Neural cell (in vitro differentiated cells): ENCODE measurements at regions not wholly inside any gene's neighbourhood (a gene's known extent, or its start where the extent isn't known, plus 50 kb on each side); places are given as distances from the start of the nearest gene placed in this dataset.

Experiments used
- H2AFZ ChIP-seq: fragments of 200-600, 300-800 bp; sonication (generic), shearing (Covaris generic); 2 replicates; pipeline ENCODE4 v1.6.0; 2014; ENCODE audit warnings: low read depth, mild to moderate bottlenecking, antibody characterized with exemption, low read length, moderate library complexity
- H3F3A ChIP-seq: fragments of 200-600 bp; shearing (Covaris generic); 2 replicates; pipeline ENCODE4 v1.6.1; 2016; ENCODE audit warnings: mild to moderate bottlenecking, moderate library complexity, mixed read lengths, antibody characterized with exemption, low read length; ENCODE audit not compliant: insufficient read depth, poor library complexity, severe bottlenecking
- H3K27ac ChIP-seq: fragments of 200-600, 300-800 bp; sonication (generic), shearing (Covaris generic); 2 replicates; pipeline ENCODE4 v1.5.1; 2014; ENCODE audit warnings: mild to moderate bottlenecking, low read length, moderate library complexity
- H3K27me3 ChIP-seq: fragments of 300-800, 200-600 bp; sonication (generic), shearing (Covaris generic); 2 replicates; pipeline ENCODE4 v1.6.0; 2014; ENCODE audit warnings: mild to moderate bottlenecking, low read depth, low read length, moderate library complexity; ENCODE audit not compliant: insufficient read depth
- H3K36me3 ChIP-seq: fragments of 300-800, 200-600 bp; sonication (generic), shearing (Covaris generic); 2 replicates; pipeline ENCODE4 v1.5.1; 2014; ENCODE audit warnings: mild to moderate bottlenecking, antibody characterized with exemption, low read length, moderate library complexity; ENCODE audit not compliant: insufficient read depth
- H3K4me2 ChIP-seq: fragments of 300-800, 200-600 bp; sonication (generic), shearing (Covaris generic); 2 replicates; pipeline ENCODE4 v1.6.0; 2014; ENCODE audit warnings: mild to moderate bottlenecking, low read length
- H3K4me3 ChIP-seq: fragments of 300-800, 200-600 bp; sonication (generic), shearing (Covaris generic); 2 replicates; pipeline ENCODE4 v1.5.1; 2014; ENCODE audit warnings: mild to moderate bottlenecking, low read length, moderate library complexity
- H3K79me2 ChIP-seq: fragments of 200-600 bp; shearing (Covaris generic); replicated peaks from 2 replicates; pipeline ENCODE4 v1.6.0; 2014; ENCODE audit warnings: mild to moderate bottlenecking, low read length, moderate library complexity; ENCODE audit not compliant: insufficient read depth
- H3K9ac ChIP-seq: fragments of 300-800, 200-600 bp; sonication (generic), shearing (Covaris generic); 2 replicates; pipeline ENCODE4 v1.6.1; 2016; ENCODE audit warnings: mild to moderate bottlenecking, low read length, mixed read lengths
- H3K9me2 ChIP-seq: fragments of 200-600 bp; shearing (Covaris generic); 2 replicates; pipeline ENCODE4 v1.6.1; 2016; ENCODE audit warnings: mild to moderate bottlenecking, low read length, mixed read lengths; ENCODE audit not compliant: insufficient read depth
- H3K9me3 ChIP-seq: fragments of 200-600, 300-800 bp; sonication (generic), shearing (Covaris generic); 2 replicates; pipeline ENCODE4 v1.6.1; 2016; ENCODE audit warnings: mild to moderate bottlenecking, mixed run types, low read length, moderate library complexity, mixed read lengths
- H4K20me1 ChIP-seq: fragments of 200-600 bp; shearing (Covaris generic); 2 replicates; pipeline ENCODE4 v1.6.1; 2016; ENCODE audit warnings: mild to moderate bottlenecking, mixed run types; ENCODE audit not compliant: insufficient read depth
- EP300 ChIP-seq: fragments of 450-650 bp; conservative IDR thresholded peaks from 2 replicates; pipeline ENCODE4 v1.6.1; 2014; ENCODE audit warnings: antibody characterized with exemption, mild to moderate bottlenecking, moderate library complexity; ENCODE audit not compliant: poor library complexity, severe bottlenecking
- EZH2 ChIP-seq: fragments of 200-600, 300-800 bp; shearing (Covaris generic), sonication (generic); IDR thresholded peaks from 2 replicates; pipeline ENCODE4 v1.6.1; 2014; ENCODE audit warnings: antibody characterized with exemption, low read length, borderline replicate concordance, mild to moderate bottlenecking; ENCODE audit not compliant: insufficient read depth, poor library complexity, severe bottlenecking
- POLR2AphosphoS5 ChIP-seq: IDR thresholded peaks from 2 replicates; pipeline ENCODE4 v1.6.1; 2012
- RAD21 ChIP-seq: fragments of 450-650 bp; conservative IDR thresholded peaks from 2 replicates; pipeline ENCODE4 v1.6.1; 2014; ENCODE audit warnings: antibody characterized with exemption, mild to moderate bottlenecking, moderate library complexity
- REST ChIP-seq: IDR thresholded peaks from 2 replicates; pipeline ENCODE4 v1.6.1; 2012; ENCODE audit warnings: borderline replicate concordance
- SMC3 ChIP-seq: fragments of 450-650 bp; conservative IDR thresholded peaks from 2 replicates; pipeline ENCODE4 v1.6.1; 2014; ENCODE audit warnings: antibody characterized with exemption, mild to moderate bottlenecking, moderate library complexity; ENCODE audit not compliant: poor library complexity
- TAF1 ChIP-seq: IDR thresholded peaks from 2 replicates; pipeline ENCODE4 v1.6.1; 2012; ENCODE audit warnings: low read depth
- TF ChIP-seq, protein P1 (sequence below): fragments of 450-650 bp; IDR thresholded peaks from 2 replicates; pipeline ENCODE4 v1.5.1; 2014; ENCODE audit warnings: antibody characterized with exemption, mild to moderate bottlenecking, moderate library complexity; ENCODE audit not compliant: poor library complexity, severe bottlenecking

GRCh38 chr18:38981389-38981788 is 1415.8 kb upstream of the CELF4 start:
- H3F3A ChIP-seq: no peaks in the 10 kb centered on the region
- H3K9ac ChIP-seq: no peak overlapping the region
- H3K79me2 ChIP-seq: no peaks in the 10 kb centered on the region
- H2AFZ ChIP-seq: no peak overlapping the region
- H3K27ac ChIP-seq: no peak overlapping the region
- no peaks in the 10 kb centered on the region for H4K20me1 ChIP-seq
- H3K4me2 ChIP-seq: no peak overlapping the region
- H3K9me2 ChIP-seq: no peaks in the 10 kb centered on the region
- TF ChIP-seq EZH2: no peak
- no peak for TF ChIP-seq RAD21
- TF ChIP-seq POLR2AphosphoS5: no peak
- TF ChIP-seq TAF1: no peak
- TF ChIP-seq, protein P1, sequence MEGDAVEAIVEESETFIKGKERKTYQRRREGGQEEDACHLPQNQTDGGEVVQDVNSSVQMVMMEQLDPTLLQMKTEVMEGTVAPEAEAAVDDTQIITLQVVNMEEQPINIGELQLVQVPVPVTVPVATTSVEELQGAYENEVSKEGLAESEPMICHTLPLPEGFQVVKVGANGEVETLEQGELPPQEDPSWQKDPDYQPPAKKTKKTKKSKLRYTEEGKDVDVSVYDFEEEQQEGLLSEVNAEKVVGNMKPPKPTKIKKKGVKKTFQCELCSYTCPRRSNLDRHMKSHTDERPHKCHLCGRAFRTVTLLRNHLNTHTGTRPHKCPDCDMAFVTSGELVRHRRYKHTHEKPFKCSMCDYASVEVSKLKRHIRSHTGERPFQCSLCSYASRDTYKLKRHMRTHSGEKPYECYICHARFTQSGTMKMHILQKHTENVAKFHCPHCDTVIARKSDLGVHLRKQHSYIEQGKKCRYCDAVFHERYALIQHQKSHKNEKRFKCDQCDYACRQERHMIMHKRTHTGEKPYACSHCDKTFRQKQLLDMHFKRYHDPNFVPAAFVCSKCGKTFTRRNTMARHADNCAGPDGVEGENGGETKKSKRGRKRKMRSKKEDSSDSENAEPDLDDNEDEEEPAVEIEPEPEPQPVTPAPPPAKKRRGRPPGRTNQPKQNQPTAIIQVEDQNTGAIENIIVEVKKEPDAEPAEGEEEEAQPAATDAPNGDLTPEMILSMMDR: no peak
- H3K4me3 ChIP-seq: no peak overlapping the region
- H3K9me3 ChIP-seq: no peaks in the 10 kb centered on the region
- H3K36me3 ChIP-seq: no peaks in the 10 kb centered on the region
- H3K27me3 ChIP-seq: no peaks in the 10 kb centered on the region

GRCh38 chr18:38980420-38980819 is 1414.8 kb upstream of the CELF4 start:
- no peak for TF ChIP-seq EZH2
- no peak for TF ChIP-seq TAF1
- TF ChIP-seq EP300: no peak
- TF ChIP-seq SMC3: no peak
- no peak for TF ChIP-seq RAD21
- TF ChIP-seq, protein P1: no peak
- TF ChIP-seq REST: no peak
- no peaks in the 10 kb centered on the region for H3F3A ChIP-seq

More at GRCh38 chr18:38980420-38980819, 1414.8 kb upstream of the CELF4 start:
- Histone ChIP-seq H2AFZ (no peak overlapping the region), H3K9ac (no peak overlapping the region), H3K27me3 (no peaks in the 10 kb centered on the region), H4K20me1 (no peaks in the 10 kb centered on the region), H3K27ac (no peak overlapping the region), H3K9me2 (no peaks in the 10 kb centered on the region), H3K4me3 (no peak overlapping the region), H3K9me3 (no peaks in the 10 kb centered on the region), H3K36me3 (no peaks in the 10 kb centered on the region), H3K4me2 (no peak overlapping the region), H3K79me2 (no peaks in the 10 kb centered on the region)
